ENCODE measurements at regions not wholly inside any gene's neighbourhood (a gene's known extent, or its start where the extent isn't known, plus 50 kb on each side); places are given as distances from the start of the nearest gene placed in this dataset.
"Not testable (repeated sequence)": the region's sequence is repeated elsewhere in the genome, so short reads cannot be mapped to it uniquely, and the experiment has no call there.

DNA sequence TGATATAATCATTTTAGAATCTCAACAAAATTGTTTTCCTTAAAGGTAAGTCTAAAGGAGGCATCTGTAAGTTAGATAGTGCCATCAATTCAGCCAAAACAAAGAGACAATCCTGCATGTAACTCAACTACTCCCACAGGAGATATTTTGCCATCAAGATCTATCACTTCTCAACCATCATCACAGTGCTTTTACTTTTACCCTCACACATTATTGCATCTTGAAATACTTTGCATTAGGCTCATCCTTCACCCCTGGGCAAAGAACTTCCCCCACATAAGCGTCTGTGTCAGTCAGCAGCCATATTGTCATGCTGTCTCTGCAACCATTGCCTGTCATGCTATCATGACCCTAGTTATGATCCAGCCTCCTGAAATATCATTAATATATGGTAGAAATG is 54.9 kb upstream of the NLGN1 start:
- DNase-seq (ENCODE audit: low read depth): no peak

- no peak for DNase-seq (ENCODE audit: low read depth)
These were observed 56.9 kb upstream of the NLGN1 start for GRCh38 chr3:173340626-173341025.

GRCh38 chr3:173336261-173336660 is 61.3 kb upstream of the NLGN1 start:
- DNase-seq (ENCODE audit: low read depth): no peak

GRCh38 chr3:173306110-173306509 is 91.4 kb upstream of the NLGN1 start:
- DNase-seq (ENCODE audit: low read depth): no peak

- DNase-seq (ENCODE audit: low read depth): no peak
These were observed 93.3 kb upstream of the NLGN1 start for GRCh38 chr3:173304182-173304800.

GRCh38 chr3:173301647-173302046 is 95.9 kb upstream of the NLGN1 start:
- no peak for DNase-seq (ENCODE audit: low read depth)

GRCh38 chr3:173289072-173289471 is 108.5 kb upstream of the NLGN1 start:
- DNase-seq (ENCODE audit: low read depth): no peak

- DNase-seq (ENCODE audit: low read depth): no peak
These were observed 110.2 kb upstream of the NLGN1 start for GRCh38 chr3:173287361-173287760.

GRCh38 chr3:173286507-173286906 is 111.0 kb upstream of the NLGN1 start:
- DNase-seq (ENCODE audit: low read depth): not testable (repeated sequence)

DNA sequence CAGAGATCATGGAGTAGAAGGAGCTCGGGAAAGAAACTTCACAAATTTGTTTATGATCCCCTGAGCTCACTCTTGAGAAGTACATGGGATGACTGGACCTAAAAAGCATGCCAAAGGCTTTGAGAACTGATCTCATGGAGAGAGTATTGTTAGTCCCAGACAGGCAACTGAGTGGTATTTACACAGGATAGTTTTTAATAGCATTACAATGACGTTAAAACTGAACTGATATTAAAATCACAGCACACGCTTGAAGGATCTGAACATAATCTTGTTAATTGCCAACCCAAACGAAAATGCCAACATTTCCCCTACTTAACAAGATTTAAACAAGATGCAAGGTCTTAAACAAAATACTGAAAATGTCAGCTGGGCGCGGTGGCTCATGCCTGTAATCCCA is 113.2 kb upstream of the NLGN1 start:
- DNase-seq (ENCODE audit: low read depth): no peak

DNA sequence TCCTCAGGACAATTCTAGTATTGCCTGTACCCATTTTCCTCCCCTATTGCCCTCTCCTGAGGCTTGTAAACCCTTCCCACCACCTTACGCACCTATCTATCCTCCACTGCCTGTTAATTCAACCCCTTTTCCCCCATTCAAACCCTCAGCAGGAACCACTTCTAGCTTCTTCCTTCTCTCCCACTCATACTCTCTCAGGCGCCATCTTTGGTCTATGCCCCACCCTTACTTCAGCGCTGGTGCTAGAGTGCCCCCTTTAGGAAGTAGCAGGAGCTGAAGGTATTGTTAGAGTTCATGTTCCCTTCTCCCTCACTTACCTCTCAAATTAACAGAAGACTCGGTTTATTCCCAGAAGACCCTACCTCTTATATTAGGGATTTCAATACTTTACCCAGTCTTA is 121.8 kb upstream of the NLGN1 start:
- DNase-seq (ENCODE audit: low read depth): no peak

DNA sequence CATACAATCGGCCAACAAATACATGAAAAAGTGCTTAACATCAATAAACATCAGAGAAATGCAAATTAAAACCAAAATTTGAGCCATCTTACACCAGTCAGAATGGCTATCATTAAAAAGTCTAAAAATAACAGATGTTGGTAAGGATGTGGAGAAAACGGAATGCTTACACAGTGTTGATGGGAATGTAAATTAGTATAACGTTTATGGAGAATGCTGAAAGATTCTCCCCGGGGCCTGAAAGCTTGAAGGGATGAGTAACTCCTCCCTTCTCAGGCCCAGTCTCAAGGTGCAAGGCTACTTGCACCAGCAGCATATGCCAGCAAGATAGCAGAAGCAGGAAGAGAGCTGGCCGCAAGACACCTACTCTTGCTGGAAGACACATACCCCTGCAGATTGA is 123.7 kb upstream of the NLGN1 start:
- DNase-seq (ENCODE audit: low read depth): peak; percentile 3

- no peak for DNase-seq (ENCODE audit: low read depth)
These were observed 127.7 kb upstream of the SPATA16 start for GRCh38 chr3:173268781-173269180.

DNA sequence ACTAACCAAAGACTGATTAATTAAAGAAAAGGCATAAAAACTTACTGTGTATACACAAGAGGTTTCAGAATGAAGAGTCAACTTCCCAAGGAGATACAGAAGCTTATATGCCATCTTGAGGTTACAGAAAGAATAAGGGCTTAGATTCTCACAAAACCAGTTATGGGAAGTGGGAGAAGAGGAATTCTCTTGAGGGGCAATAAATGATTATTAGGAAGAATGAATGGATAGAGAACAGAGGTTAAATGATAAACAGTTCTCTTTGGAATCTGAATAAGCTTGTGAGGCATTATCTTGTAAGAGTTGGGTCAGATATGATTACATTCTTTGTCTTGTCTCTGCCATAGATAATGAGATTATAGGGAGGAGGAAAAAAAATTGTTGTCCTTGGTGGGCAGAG is 126.7 kb upstream of the SPATA16 start:
- no peak for DNase-seq (ENCODE audit: low read depth)

DNA sequence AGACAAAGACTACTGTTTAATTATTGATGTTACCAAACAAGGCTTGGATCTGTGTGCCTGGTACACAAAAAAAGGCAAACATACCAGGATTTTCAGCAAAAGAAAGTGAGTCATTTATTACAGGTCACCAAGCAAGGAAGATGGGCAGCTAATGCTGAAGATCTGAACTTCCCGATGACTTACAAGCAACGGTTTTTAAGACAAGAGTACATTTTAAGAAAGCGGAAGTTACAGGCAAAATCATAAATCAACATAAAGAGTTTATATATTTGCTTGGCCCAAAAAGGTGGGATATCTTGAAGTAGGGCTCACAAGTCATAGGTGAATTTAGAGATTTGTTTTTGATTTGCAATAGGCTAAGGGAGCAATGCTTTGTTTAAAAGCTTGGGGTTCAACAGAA is 125.4 kb upstream of the SPATA16 start:
- no peak for DNase-seq (ENCODE audit: low read depth)

GRCh38 chr3:173258697-173259096 is 117.7 kb upstream of the SPATA16 start:
- no peak for DNase-seq (ENCODE audit: low read depth)

DNA sequence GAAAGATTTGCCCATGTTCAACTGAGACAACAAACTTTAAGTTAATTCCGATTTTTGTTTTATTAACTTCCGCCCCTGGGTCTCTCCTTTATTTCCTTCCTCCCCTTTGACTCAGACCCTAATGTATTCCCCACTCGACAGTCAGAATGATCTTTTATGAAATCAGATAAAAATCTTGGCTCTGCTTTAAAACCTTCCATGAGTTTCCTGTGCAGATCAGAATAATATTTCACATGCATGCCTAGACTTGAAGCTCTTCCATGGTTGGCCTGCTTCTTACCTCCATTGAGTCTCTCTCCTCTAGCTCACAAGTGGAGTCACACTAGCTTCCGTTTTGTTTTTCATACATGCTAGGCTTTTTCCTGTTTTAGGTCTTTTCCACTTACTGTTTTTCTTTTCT is 116.8 kb upstream of the SPATA16 start:
- DNase-seq (ENCODE audit: low read depth): no peak

DNA sequence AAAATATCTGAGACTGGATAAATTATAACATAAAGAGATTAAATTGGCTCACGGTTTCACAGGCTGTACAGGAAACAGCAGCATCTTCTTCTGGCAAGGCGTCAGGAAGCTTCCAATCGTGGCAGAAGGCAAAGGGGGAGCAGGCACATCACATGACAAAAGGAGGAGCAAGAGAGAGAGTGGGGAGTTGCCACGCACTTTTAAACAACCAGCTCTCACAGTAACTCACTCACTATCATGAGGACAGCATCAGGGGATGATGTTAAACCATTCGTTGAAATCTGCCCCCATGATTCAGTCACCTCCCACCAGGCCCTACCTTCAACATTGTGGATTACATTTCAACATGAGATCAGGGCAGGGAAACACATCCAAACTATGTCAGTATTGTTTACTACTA is 114.5 kb upstream of the SPATA16 start:
- DNase-seq (ENCODE audit: low read depth): peak; percentile 9

- no peak for DNase-seq (ENCODE audit: low read depth)
These were observed 112.4 kb upstream of the SPATA16 start for GRCh38 chr3:173253471-173253870.

DNA sequence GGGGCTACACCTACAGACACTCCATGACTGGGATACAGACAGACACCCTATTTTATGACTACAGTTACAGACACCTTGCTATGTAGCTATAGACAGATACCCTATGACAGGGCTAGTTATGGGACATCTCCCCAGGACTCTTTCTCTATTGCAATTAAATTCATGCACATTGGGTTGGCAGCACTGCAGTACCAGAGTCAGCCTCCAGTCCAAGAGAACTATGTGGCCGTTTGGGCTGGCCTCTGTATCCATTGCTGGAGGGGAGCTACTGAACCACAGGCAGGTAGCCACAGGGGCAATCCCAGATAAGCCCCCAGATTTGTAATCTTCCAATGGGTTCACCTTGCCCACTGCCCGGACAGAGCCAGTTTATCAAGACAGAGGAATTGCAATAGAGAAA is 108.4 kb upstream of the SPATA16 start:
- no peak for DNase-seq (ENCODE audit: low read depth)

- no peak for DNase-seq (ENCODE audit: low read depth)
These were observed 100.7 kb upstream of the SPATA16 start for GRCh38 chr3:173241727-173242126.

GRCh38 chr3:173238091-173238490 is 97.1 kb upstream of the SPATA16 start:
- no peak for DNase-seq (ENCODE audit: low read depth)

GRCh38 chr3:173225351-173225750 is 84.3 kb upstream of the SPATA16 start:
- DNase-seq (ENCODE audit: low read depth): no peak

GRCh38 chr3:173221010-173221409 is 80.0 kb upstream of the SPATA16 start:
- DNase-seq (ENCODE audit: low read depth): peak; percentile 40

DNA sequence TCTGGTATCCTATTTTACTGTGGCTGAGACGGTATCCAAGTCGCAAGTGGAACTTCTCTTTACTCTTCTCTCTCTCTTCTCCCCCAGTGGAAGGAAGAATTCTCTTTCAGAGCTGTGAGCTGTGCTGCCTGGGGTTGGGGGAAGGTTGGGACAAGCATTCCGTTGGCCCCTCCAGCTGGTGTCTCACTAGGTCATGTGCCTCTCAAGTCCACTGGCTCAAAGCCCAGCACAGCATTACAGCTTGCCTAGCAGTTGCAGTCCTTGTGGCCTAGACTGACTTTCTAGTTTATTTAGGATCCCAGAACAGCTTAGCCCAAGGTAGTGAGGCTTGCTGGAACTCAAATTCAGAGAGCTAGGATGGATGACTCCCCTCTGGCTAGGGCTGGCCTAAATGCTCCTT is 76.1 kb upstream of the SPATA16 start:
- peak; percentile 57 for DNase-seq (ENCODE audit: low read depth)
